Rectal smooth muscle tissue (tissue), 1 donor: ENCODE measurements at regions not wholly inside any gene's neighbourhood (a gene's known extent, or its start where the extent isn't known, plus 50 kb on each side); places are given as distances from the start of the nearest gene placed in this dataset.

Experiments
- H3K27ac ChIP-seq: one replicate; pipeline ENCODE4 v1.7.0; 2013; ENCODE audit warnings: low read depth, low read length, inconsistent platforms
- H3K27me3 ChIP-seq: one replicate; pipeline ENCODE4 v1.7.0; 2013; ENCODE audit warnings: low read length; ENCODE audit not compliant: control insufficient read depth, insufficient read depth
- H3K36me3 ChIP-seq: one replicate; pipeline ENCODE4 v1.7.0; 2013; ENCODE audit warnings: low read length; ENCODE audit not compliant: control insufficient read depth, insufficient read depth
- H3K4me1 ChIP-seq: one replicate; pipeline ENCODE4 v1.7.0; 2013; ENCODE audit warnings: low read length; ENCODE audit not compliant: control insufficient read depth, insufficient read depth
- H3K4me3 ChIP-seq: one replicate; pipeline ENCODE4 v1.7.0; 2013; ENCODE audit warnings: low read length
- H3K9ac ChIP-seq: one replicate; pipeline ENCODE4 v1.7.0; 2013; ENCODE audit warnings: low read length

- H3K4me1 ChIP-seq, result no peaks in the 10 kb centered on the region
- H3K4me3 ChIP-seq, result no peak overlapping the region
- H3K27ac ChIP-seq, result no peak overlapping the region
- H3K9ac ChIP-seq, result no peak overlapping the region
- H3K36me3 ChIP-seq, result no peaks in the 10 kb centered on the region
- H3K27me3 ChIP-seq, result no peaks in the 10 kb centered on the region
Measured at GRCh38 chr2:34126279-34126678, 527.2 kb upstream of the FAM98A start.

- no peak overlapping the region for H3K4me3 ChIP-seq
- no peaks in the 10 kb centered on the region for H3K27me3 ChIP-seq
- no peaks in the 10 kb centered on the region for H3K4me1 ChIP-seq
- no peaks in the 10 kb centered on the region for H3K36me3 ChIP-seq
- H3K27ac ChIP-seq, result no peak overlapping the region
- no peak overlapping the region for H3K9ac ChIP-seq
Measured at GRCh38 chr2:34123996-34124785, 525.1 kb upstream of the FAM98A start.

- no peaks in the 10 kb centered on the region for H3K4me1 ChIP-seq
- H3K4me3 ChIP-seq, result no peak overlapping the region
- H3K27ac ChIP-seq, result no peak overlapping the region
- H3K9ac ChIP-seq, result no peak overlapping the region
- H3K36me3 ChIP-seq, result no peaks in the 10 kb centered on the region
- H3K27me3 ChIP-seq, result no peaks in the 10 kb centered on the region
Measured at GRCh38 chr2:34121076-34121475, 522.0 kb upstream of the FAM98A start.

GRCh38 chr2:34115076-34115475, 516.0 kb upstream of the FAM98A start:
- Histone ChIP-seq H3K4me3 (no peak overlapping the region), H3K27me3 (no peaks in the 10 kb centered on the region), H3K27ac (no peak overlapping the region), H3K9ac (no peak overlapping the region), H3K36me3 (no peaks in the 10 kb centered on the region), H3K4me1 (no peaks in the 10 kb centered on the region)

- H3K9ac ChIP-seq, result no peak overlapping the region
- H3K4me1 ChIP-seq, result no peaks in the 10 kb centered on the region
- H3K27me3 ChIP-seq, result no peaks in the 10 kb centered on the region
Measured at GRCh38 chr2:34112161-34112560, 513.1 kb upstream of the FAM98A start.

GRCh38 chr2:34110392-34110791, 511.3 kb upstream of the FAM98A start:
- Histone ChIP-seq H3K36me3 (no peaks in the 10 kb centered on the region), H3K4me1 (no peaks in the 10 kb centered on the region), H3K27ac (no peak overlapping the region), H3K27me3 (no peaks in the 10 kb centered on the region), H3K4me3 (no peak overlapping the region), H3K9ac (no peak overlapping the region)

More at GRCh38 chr2:34112161-34112560, 513.1 kb upstream of the FAM98A start:
- H3K36me3 ChIP-seq, result no peaks in the 10 kb centered on the region
- no peak overlapping the region for H3K27ac ChIP-seq
- no peak overlapping the region for H3K4me3 ChIP-seq

GRCh38 chr2:34107811-34108210, 508.7 kb upstream of the FAM98A start:
- no peak overlapping the region for H3K27ac ChIP-seq
- H3K36me3 ChIP-seq, result no peaks in the 10 kb centered on the region
- no peak overlapping the region for H3K4me3 ChIP-seq
- H3K4me1 ChIP-seq, result no peaks in the 10 kb centered on the region
- no peaks in the 10 kb centered on the region for H3K27me3 ChIP-seq
- no peak overlapping the region for H3K9ac ChIP-seq

- Histone ChIP-seq H3K4me1 (no peaks in the 10 kb centered on the region), H3K36me3 (no peaks in the 10 kb centered on the region), H3K4me3 (no peak overlapping the region), H3K27ac (no peak overlapping the region), H3K27me3 (no peaks in the 10 kb centered on the region), H3K9ac (no peak overlapping the region)
Measured at GRCh38 chr2:34105006-34105767, 506.1 kb upstream of the FAM98A start.

- Histone ChIP-seq H3K27me3 (no peaks in the 10 kb centered on the region), H3K4me1 (no peaks in the 10 kb centered on the region), H3K9ac (no peak overlapping the region), H3K36me3 (no peaks in the 10 kb centered on the region), H3K27ac (no peak overlapping the region), H3K4me3 (no peak overlapping the region)
Measured at GRCh38 chr2:34104601-34105000, 505.5 kb upstream of the FAM98A start.

- H3K27ac ChIP-seq, result no peak overlapping the region
Measured at GRCh38 chr2:34103437-34103836, 504.3 kb upstream of the FAM98A start.

GRCh38 chr2:34102339-34102738, 503.2 kb upstream of the FAM98A start:
- no peaks in the 10 kb centered on the region for H3K4me1 ChIP-seq
- no peak overlapping the region for H3K27ac ChIP-seq
- no peaks in the 10 kb centered on the region for H3K36me3 ChIP-seq
- no peak overlapping the region for H3K4me3 ChIP-seq
- H3K27me3 ChIP-seq, result no peaks in the 10 kb centered on the region
- no peak overlapping the region for H3K9ac ChIP-seq

More at GRCh38 chr2:34103437-34103836, 504.3 kb upstream of the FAM98A start:
- Histone ChIP-seq H3K4me3 (no peak overlapping the region), H3K27me3 (no peaks in the 10 kb centered on the region), H3K9ac (no peak overlapping the region), H3K4me1 (no peaks in the 10 kb centered on the region), H3K36me3 (no peaks in the 10 kb centered on the region)

- no peak overlapping the region for H3K9ac ChIP-seq
- no peak overlapping the region for H3K27ac ChIP-seq
- H3K36me3 ChIP-seq, result no peaks in the 10 kb centered on the region
- no peak overlapping the region for H3K4me3 ChIP-seq
- no peaks in the 10 kb centered on the region for H3K27me3 ChIP-seq
- no peaks in the 10 kb centered on the region for H3K4me1 ChIP-seq
Measured at GRCh38 chr2:34099377-34099776, 500.3 kb upstream of the FAM98A start.
